SH-SY5Y (cell line): ENCODE measurements at regions not wholly inside any gene's neighbourhood (a gene's known extent, or its start where the extent isn't known, plus 50 kb on each side); places are given as distances from the start of the nearest gene placed in this dataset.

Source experiments
- GATA2 ChIP-seq: IDR thresholded peaks from 2 replicates; pipeline ENCODE4 v1.6.1; 2011; ENCODE audit warnings: mild to moderate bottlenecking, low read depth, low read length
- GATA3 ChIP-seq: IDR thresholded peaks from 2 replicates; pipeline ENCODE4 v1.6.1; 2011; ENCODE audit warnings: low read depth, mild to moderate bottlenecking, low read length, moderate library complexity

- TF ChIP-seq GATA3 (no peak), GATA2 (no peak)
Observed at GRCh38 chr18:68462148-68462547, 252.8 kb downstream of the TMX3 start.
